ENCODE measurements at regions not wholly inside any gene's neighbourhood (a gene's known extent, or its start where the extent isn't known, plus 50 kb on each side); places are given as distances from the start of the nearest gene placed in this dataset.

DNA sequence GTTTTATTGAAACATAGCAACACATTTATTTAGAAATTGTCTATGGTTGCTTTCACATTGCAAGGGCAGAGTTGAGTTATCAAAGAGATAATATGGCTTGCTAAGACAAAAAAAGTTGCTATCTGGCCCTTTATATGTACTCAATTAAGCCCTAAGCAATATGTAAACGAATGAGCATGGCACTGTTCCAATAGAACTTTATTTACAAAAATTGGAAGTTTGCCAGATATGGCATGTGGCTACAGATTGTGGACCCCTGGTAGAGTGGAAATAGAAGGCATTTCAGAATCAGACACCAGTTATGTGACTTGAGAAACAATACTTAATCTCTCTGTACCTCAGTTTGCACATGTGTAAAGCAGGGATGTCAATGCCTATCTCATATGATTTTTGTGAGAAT, 515.6 kb upstream of the SGO1 start:
- no peak for TF ChIP-seq CTCF (IDR thresholded peaks at IDR 0.05)
- TF ChIP-seq POLR2A (IDR thresholded peaks at IDR 0.05), result no peak
